Stimulated activated CD8-positive, alpha-beta memory T cell treated with anti-CD3 and anti-CD28 coated beads, Interleukin-2, amount 100 ng/mL, for 48 hours (primary cell): ENCODE measurements at regions not wholly inside any gene's neighbourhood (a gene's known extent, or its start where the extent isn't known, plus 50 kb on each side); places are given as distances from the start of the nearest gene placed in this dataset.
"Not testable (repeated sequence)": the region's sequence is repeated elsewhere in the genome, so short reads cannot be mapped to it uniquely, and the experiment has no call there.

ENCODE experiments used
- DNase-seq, 2 donors: peaks; one replicate each; pipeline ENCODE4 v3.0.0-alpha.2; 2020; ENCODE audit warnings: low read depth in 2 of 2

DNA sequence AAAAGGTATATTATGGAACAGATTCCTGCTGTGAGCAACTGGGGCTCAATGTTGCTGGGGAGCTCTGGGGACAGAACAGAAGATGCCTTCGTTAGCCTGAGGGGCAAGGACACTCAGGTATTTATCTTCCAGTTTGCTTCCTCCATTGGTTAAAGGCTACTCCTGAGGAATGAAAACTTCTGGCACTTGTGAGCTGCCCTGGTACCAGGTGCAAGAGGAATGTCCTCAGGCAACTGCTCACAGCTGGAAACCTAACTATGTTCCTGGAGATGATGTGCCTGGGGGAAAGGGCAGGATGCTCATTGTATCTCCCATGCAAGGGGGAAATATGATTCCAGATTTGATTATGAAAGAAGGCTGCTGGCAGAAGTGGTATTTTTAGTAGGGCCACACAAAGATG is 54.0 kb upstream of the BBX start:
- DNase-seq: no peak

GRCh38 chr3:107470496-107470895 is 52.3 kb upstream of the BBX start:
- DNase-seq: not testable (repeated sequence)
